Karpas-422 (cell line): ENCODE measurements at regions not wholly inside any gene's neighbourhood (a gene's known extent, or its start where the extent isn't known, plus 50 kb on each side); places are given as distances from the start of the nearest gene placed in this dataset.

Experiments
- DNase-seq: peaks from one replicate; pipeline ENCODE4 v3.0.0-alpha.2; 2015
- H2AFZ ChIP-seq: fragments of 200-600 bp; sonication (generic); 2 replicates; pipeline ENCODE4 v1.6.1; 2014; ENCODE audit warnings: antibody characterized with exemption, low read length, mixed read lengths
- H3K27ac ChIP-seq: fragments of 200-600 bp; sonication (generic); 2 replicates; pipeline ENCODE4 v1.5.1; 2014; ENCODE audit warnings: mild to moderate bottlenecking, low read length, moderate library complexity
- H3K27me3 ChIP-seq: fragments of 200-600 bp; sonication (generic); 2 replicates; pipeline ENCODE4 v1.6.1; 2014; ENCODE audit warnings: low read length, mixed read lengths
- H3K36me3 ChIP-seq: fragments of 200-600 bp; sonication (generic); 2 replicates; pipeline ENCODE4 v1.6.1; 2014; ENCODE audit warnings: low read length, mixed read lengths; ENCODE audit not compliant: insufficient read depth
- H3K4me1 ChIP-seq: fragments of 200-600 bp; sonication (generic); 2 replicates; pipeline ENCODE4 v1.6.1; 2014; ENCODE audit warnings: mild to moderate bottlenecking, low read length, mixed read lengths
- H3K4me2 ChIP-seq: fragments of 200-600 bp; sonication (generic); 2 replicates; pipeline ENCODE4 v1.6.1; 2014; ENCODE audit warnings: low read length, low read depth, mild to moderate bottlenecking; ENCODE audit not compliant: poor library complexity, severe bottlenecking
- H3K4me3 ChIP-seq: fragments of 200-600 bp; sonication (generic); 2 replicates; pipeline ENCODE4 v1.5.1; 2014; ENCODE audit warnings: mild to moderate bottlenecking, antibody characterized with exemption, low read length, mixed read lengths
- H3K79me2 ChIP-seq: fragments of 200-600 bp; sonication (generic); 2 replicates; pipeline ENCODE4 v1.6.1; 2014; ENCODE audit warnings: mild to moderate bottlenecking, low read length, mixed read lengths
- H3K9ac ChIP-seq: fragments of 200-600 bp; sonication (generic); 2 replicates; pipeline ENCODE4 v1.6.0; 2014; ENCODE audit warnings: low read length
- H3K9me2 ChIP-seq: fragments of 200-600 bp; sonication (generic), shearing (Covaris generic); replicated peaks from 2 replicates; pipeline ENCODE4 v1.6.0; 2014; ENCODE audit warnings: mild to moderate bottlenecking, low read length, moderate library complexity; ENCODE audit not compliant: insufficient read depth
- H3K9me3 ChIP-seq: fragments of 300-700, 200-600 bp; sonication (generic); 2 replicates; pipeline ENCODE4 v1.6.1; 2014; ENCODE audit warnings: low read length, mixed read lengths
- H4K20me1 ChIP-seq: fragments of 200-600 bp; sonication (generic); 2 replicates; pipeline ENCODE4 v1.6.1; 2014; ENCODE audit warnings: mild to moderate bottlenecking, antibody characterized with exemption, low read length, low read depth; ENCODE audit not compliant: insufficient read depth

DNA sequence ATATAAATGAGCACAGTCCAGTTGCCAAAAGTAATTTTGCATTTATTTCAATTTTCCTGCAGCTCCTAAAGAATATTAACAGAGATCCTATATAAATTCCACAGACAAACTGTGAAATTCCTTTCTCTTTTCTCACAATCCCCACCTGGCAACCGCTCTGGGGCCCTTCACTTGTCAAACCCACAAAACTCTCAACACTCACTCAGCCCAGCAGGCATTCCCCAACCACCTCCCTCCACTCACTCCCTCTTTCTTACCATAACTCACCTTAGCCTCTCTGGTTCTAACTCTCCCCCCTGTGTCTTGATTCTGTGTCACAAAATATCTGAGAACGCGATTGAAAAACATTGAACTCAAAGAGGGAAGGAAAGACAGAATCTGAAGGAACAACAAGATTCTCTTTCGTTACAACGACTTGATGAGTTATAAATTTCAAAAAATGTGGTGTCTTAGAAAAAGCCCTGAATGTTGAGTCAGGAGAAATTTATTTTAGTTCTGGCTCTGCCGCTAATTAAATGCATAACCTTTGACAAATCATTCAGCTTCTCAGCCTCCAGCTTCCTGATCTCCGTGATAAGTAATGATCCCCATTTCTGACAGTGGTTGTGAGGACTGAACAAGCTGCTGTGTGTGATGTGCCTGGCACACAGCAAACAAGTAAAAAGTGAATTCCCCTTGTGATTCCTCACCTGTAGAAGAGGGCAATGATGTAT, 87.9 kb downstream of the UNC5CL start:
- H3K4me3 ChIP-seq: no peak overlapping the region
- no peaks in the 10 kb centered on the region for H4K20me1 ChIP-seq
- H3K9me3 ChIP-seq: no peaks in the 10 kb centered on the region
- H3K4me1 ChIP-seq: no peaks in the 10 kb centered on the region
- H3K36me3 ChIP-seq: no peaks in the 10 kb centered on the region
- H3K79me2 ChIP-seq: no peaks in the 10 kb centered on the region
- no peak overlapping the region for H3K27ac ChIP-seq
- no peak overlapping the region for H2AFZ ChIP-seq
- no peak overlapping the region for H3K4me2 ChIP-seq
- H3K9me2 ChIP-seq: no peaks in the 10 kb centered on the region
- H3K9ac ChIP-seq: no peak overlapping the region
- no peak for DNase-seq
- no peaks in the 10 kb centered on the region for H3K27me3 ChIP-seq

DNA sequence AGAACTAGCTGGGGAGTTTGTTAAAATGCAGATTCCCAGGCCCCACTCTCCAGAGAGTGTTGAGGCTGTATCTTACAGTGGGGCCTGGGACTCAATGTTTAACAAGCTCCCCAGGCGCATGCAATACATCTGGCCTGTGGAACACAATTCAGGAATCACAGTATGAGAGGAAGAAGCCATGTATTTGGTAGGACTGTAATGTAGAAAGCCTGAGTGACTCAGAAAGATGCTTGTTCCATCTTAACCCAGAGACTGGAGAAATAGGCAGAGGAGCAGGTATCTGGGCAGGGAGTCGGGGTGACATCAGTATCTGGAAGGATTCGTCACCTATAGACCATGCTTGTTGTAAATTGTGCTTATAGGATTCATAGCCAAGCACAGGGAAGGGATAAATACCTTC, 90.5 kb downstream of the UNC5CL start:
- no peaks in the 10 kb centered on the region for H3K36me3 ChIP-seq
- no peaks in the 10 kb centered on the region for H3K9me3 ChIP-seq
- H3K79me2 ChIP-seq: no peaks in the 10 kb centered on the region
- no peak overlapping the region for H2AFZ ChIP-seq
- no peak overlapping the region for H3K9ac ChIP-seq
- DNase-seq: no peak
- no peaks in the 10 kb centered on the region for H3K9me2 ChIP-seq
- no peak overlapping the region for H3K4me3 ChIP-seq
- no peak overlapping the region for H3K27ac ChIP-seq
- no peaks in the 10 kb centered on the region for H3K27me3 ChIP-seq
- no peaks in the 10 kb centered on the region for H3K4me1 ChIP-seq
- no peaks in the 10 kb centered on the region for H4K20me1 ChIP-seq
- no peak overlapping the region for H3K4me2 ChIP-seq

DNA sequence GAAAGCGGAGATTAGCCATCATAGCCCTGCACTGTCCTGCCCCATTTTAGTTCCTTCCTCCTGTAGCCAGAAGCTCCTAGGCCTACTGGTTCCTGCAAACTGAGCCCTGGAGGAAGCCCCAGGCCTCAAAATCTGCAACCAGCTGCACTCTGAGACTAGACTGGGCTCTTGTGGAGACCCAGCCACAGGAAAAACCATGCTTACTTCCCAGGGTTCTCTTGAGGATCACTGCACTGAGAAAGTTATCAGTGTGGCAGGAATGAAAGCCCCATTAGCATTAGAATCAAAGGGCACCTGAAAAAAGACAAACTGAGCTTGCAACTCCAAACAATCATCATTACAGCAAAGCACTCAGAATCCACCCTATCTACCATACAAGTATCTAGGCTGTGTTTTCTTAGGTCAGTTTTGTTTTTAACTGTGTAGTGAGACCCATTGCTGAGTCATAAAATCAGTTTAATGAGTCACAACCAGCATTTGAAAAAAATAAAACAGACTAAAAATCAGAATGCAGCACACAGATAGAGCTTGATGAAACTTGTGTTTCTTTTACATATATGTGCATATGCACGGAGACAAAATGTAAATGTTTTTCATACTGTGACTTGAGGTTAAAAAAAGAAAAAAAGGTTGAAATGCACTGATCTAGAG, 91.0 kb downstream of the UNC5CL start:
- H2AFZ ChIP-seq: no peak overlapping the region
- DNase-seq: no peak

DNA sequence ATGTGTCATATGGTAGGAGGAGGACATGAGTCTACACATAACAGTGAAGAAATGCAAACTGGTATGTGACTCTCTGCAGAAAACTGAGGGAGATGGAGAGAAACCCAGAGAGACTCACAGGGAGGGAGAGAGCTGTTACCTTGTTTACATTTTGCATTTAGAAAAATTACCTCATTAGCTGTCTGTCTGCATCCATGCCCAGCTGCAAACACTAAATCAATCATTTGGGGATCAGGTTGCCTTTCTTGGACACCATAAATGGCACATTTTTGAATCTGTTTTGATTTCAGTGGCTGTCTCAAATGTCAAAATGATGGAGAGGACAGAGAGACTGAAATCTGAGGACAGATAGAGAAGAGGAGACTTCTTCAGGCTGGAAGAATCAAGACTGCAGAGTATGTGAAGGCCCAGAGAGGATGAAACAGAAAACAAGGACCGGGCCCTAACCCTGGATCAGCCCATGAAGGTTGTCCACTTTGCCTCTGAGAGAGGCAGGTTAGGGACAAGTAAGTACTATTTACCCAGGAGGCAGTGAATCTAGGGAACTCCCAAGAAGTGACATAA, 92.2 kb downstream of the UNC5CL start:
- Histone ChIP-seq H3K9ac (no peak overlapping the region), H3K9me2 (no peaks in the 10 kb centered on the region), H3K79me2 (no peaks in the 10 kb centered on the region), H4K20me1 (no peaks in the 10 kb centered on the region), H3K4me1 (no peaks in the 10 kb centered on the region), H3K36me3 (no peaks in the 10 kb centered on the region), H3K4me3 (no peak overlapping the region), H3K9me3 (no peaks in the 10 kb centered on the region), H3K27ac (no peak overlapping the region), H3K4me2 (no peak overlapping the region), H3K27me3 (no peaks in the 10 kb centered on the region), H2AFZ (no peak overlapping the region)
- no peak for DNase-seq

More for the DNA sequence above, 91.0 kb downstream of the UNC5CL start:
- Histone ChIP-seq H3K9me3 (no peaks in the 10 kb centered on the region), H3K9me2 (no peaks in the 10 kb centered on the region), H4K20me1 (no peaks in the 10 kb centered on the region), H3K4me3 (no peak overlapping the region), H3K27ac (no peak overlapping the region), H3K36me3 (no peaks in the 10 kb centered on the region), H3K79me2 (no peaks in the 10 kb centered on the region), H3K4me2 (no peak overlapping the region), H3K9ac (no peak overlapping the region), H3K27me3 (no peaks in the 10 kb centered on the region), H3K4me1 (no peaks in the 10 kb centered on the region)

DNA sequence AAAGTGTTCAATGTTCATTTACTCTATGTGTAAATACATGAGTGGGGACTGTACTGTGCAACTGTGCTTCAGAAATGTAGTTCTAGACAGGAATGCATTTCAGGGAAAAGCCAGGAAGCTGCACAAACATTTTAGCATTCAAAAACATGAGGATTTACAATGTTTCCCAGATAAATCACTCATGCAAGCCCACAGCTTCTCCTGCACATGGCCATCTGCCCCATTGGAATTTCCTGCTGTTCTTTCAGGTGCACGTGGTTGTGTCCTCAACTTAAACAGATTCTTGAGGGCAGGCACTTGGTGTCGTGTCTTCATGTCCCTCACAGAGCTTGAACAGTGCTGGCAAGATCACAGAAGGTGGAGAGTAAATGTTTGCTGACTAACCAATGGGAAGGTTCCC, 101.5 kb downstream of the UNC5CL start:
- no peak for DNase-seq
- H3K79me2 ChIP-seq: no peaks in the 10 kb centered on the region

DNA sequence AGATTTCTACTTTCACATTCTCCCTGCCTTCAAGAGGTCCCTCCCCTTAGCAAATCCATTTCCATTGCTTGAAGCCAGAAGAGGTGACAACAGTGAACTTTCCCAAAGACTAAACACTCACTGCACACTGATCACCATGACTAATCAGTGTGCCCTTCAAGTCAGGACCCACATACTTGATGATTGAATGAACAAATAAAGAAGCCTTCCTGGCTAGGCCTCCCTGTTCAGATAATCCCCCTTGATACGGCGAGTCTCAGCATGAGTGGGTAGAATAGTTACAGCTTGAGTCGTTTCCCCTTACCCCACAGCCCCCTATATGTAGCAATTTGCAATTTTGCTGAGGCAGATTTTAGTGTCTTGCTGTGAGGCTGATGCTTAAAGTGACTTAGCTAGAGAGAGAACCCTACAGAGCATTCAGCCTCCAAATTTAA, 102.2 kb downstream of the UNC5CL start:
- Histone ChIP-seq H3K9me2 (no peaks in the 10 kb centered on the region), H3K9ac (no peak overlapping the region), H3K9me3 (no peaks in the 10 kb centered on the region), H2AFZ (no peak overlapping the region), H3K27ac (no peak overlapping the region), H3K4me2 (no peak overlapping the region), H3K4me1 (no peaks in the 10 kb centered on the region), H3K27me3 (no peaks in the 10 kb centered on the region), H3K79me2 (no peaks in the 10 kb centered on the region), H4K20me1 (no peaks in the 10 kb centered on the region), H3K36me3 (no peaks in the 10 kb centered on the region), H3K4me3 (no peak overlapping the region)
- no peak for DNase-seq

More for the DNA sequence above, 101.5 kb downstream of the UNC5CL start:
- Histone ChIP-seq H3K4me1 (no peaks in the 10 kb centered on the region), H4K20me1 (no peaks in the 10 kb centered on the region), H3K27me3 (no peaks in the 10 kb centered on the region), H3K36me3 (no peaks in the 10 kb centered on the region), H3K4me3 (no peak overlapping the region), H3K27ac (no peak overlapping the region), H3K4me2 (no peak overlapping the region), H3K9me3 (no peaks in the 10 kb centered on the region), H3K9ac (no peak overlapping the region), H2AFZ (no peak overlapping the region), H3K9me2 (no peaks in the 10 kb centered on the region)

DNA sequence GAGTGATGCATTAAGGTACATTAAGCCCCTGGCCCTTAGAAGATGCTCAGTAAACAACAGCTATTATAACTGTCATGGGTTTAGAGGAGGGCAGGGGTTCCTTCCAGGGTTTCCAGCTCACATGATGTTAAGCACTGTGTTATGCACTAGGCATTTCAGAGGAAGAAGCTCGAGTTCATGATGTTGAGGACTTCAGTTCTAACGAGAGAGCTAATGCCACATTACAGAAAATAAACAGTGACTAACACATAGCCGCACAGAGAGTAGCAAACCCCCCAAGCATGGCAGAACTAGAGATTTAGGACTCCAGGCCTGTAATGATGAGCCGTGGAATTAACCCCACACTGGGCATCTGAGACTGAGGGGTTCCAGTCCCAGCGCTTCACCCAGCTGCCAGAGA, 105.2 kb downstream of the UNC5CL start:
- Histone ChIP-seq H3K79me2 (no peaks in the 10 kb centered on the region), H3K9me3 (no peaks in the 10 kb centered on the region), H3K27ac (no peak overlapping the region)

DNA sequence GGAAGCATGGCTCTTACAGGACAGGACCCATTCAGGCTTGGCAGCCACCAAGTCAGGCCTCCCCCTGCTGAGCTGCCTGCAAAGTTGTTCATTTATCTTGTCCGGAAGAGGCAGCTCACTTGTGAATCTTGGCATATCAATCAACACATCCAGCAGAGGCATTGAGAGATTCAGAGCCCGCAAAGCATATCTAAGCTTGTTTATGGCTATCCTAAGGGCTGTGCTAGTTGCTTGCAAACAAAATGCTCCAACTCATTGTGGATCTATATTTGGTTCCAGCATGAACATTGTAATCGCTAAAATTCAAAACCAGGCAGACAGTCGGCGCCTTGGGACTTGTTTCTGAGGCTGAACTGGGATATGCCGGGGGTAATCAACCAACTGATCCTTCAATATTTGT, 106.1 kb downstream of the UNC5CL start:
- no peaks in the 10 kb centered on the region for H3K79me2 ChIP-seq
- no peak for DNase-seq
- H4K20me1 ChIP-seq: no peaks in the 10 kb centered on the region
- H3K36me3 ChIP-seq: no peaks in the 10 kb centered on the region
- H3K27me3 ChIP-seq: no peaks in the 10 kb centered on the region
- H3K9me3 ChIP-seq: no peaks in the 10 kb centered on the region
- H3K27ac ChIP-seq: no peak overlapping the region
- no peaks in the 10 kb centered on the region for H3K4me1 ChIP-seq
- no peak overlapping the region for H3K4me2 ChIP-seq
- H3K4me3 ChIP-seq: no peak overlapping the region
- H3K9me2 ChIP-seq: no peaks in the 10 kb centered on the region
- H2AFZ ChIP-seq: no peak overlapping the region
- no peak overlapping the region for H3K9ac ChIP-seq

More for the DNA sequence above, 105.2 kb downstream of the UNC5CL start:
- Histone ChIP-seq H3K27me3 (no peaks in the 10 kb centered on the region), H4K20me1 (no peaks in the 10 kb centered on the region), H3K4me2 (no peak overlapping the region), H3K36me3 (no peaks in the 10 kb centered on the region), H3K4me1 (no peaks in the 10 kb centered on the region), H2AFZ (no peak overlapping the region), H3K9me2 (no peaks in the 10 kb centered on the region), H3K4me3 (no peak overlapping the region), H3K9ac (no peak overlapping the region)
- no peak for DNase-seq
